ENCODE measurements at regions not wholly inside any gene's neighbourhood (a gene's known extent, or its start where the extent isn't known, plus 50 kb on each side); places are given as distances from the start of the nearest gene placed in this dataset.

GRCh38 chr22:27201276-27201675 lies 543.9 kb downstream of the MIAT start:
- no peak overlapping the region for H3K4me3 ChIP-seq (ENCODE audit: low read depth, low read length)
- TF ChIP-seq CTCF (IDR thresholded peaks at IDR 0.05; ENCODE audit: low read depth, low read length, missing control alignments) = no peak
- no peak for DNase-seq (ENCODE audit: low read depth)

GRCh38 chr22:27201741-27202140 lies 544.4 kb downstream of the MIAT start:
- no peak overlapping the region for H3K4me3 ChIP-seq (ENCODE audit: low read depth, low read length)
- TF ChIP-seq CTCF (IDR thresholded peaks at IDR 0.05; ENCODE audit: low read depth, low read length, missing control alignments) = no peak
- DNase-seq (ENCODE audit: low read depth) = no peak

- no peak for TF ChIP-seq CTCF (IDR thresholded peaks at IDR 0.05; ENCODE audit: low read depth, low read length, missing control alignments)
- no peak for DNase-seq (ENCODE audit: low read depth)
- H3K4me3 ChIP-seq (ENCODE audit: low read depth, low read length) = no peak overlapping the region
Measured at GRCh38 chr22:27203276-27203660, 545.9 kb downstream of the MIAT start.

GRCh38 chr22:27204280-27204679 lies 546.9 kb downstream of the MIAT start:
- TF ChIP-seq CTCF (IDR thresholded peaks at IDR 0.05; ENCODE audit: low read depth, low read length, missing control alignments) = no peak
- DNase-seq (ENCODE audit: low read depth) = no peak
- H3K4me3 ChIP-seq (ENCODE audit: low read depth, low read length) = no peak overlapping the region

- no peak for DNase-seq (ENCODE audit: low read depth)
- H3K4me3 ChIP-seq (ENCODE audit: low read depth, low read length) = no peak overlapping the region
- TF ChIP-seq CTCF (IDR thresholded peaks at IDR 0.05; ENCODE audit: low read depth, low read length, missing control alignments) = no peak
Measured at GRCh38 chr22:27204817-27205216, 547.4 kb downstream of the MIAT start.

GRCh38 chr22:27205492-27206373 lies 548.3 kb downstream of the MIAT start:
- H3K4me3 ChIP-seq (ENCODE audit: low read depth, low read length) = no peak overlapping the region
- no peak for TF ChIP-seq CTCF (IDR thresholded peaks at IDR 0.05; ENCODE audit: low read depth, low read length, missing control alignments)
- no peak for DNase-seq (ENCODE audit: low read depth)
